ENCODE measurements at regions not wholly inside any gene's neighbourhood (a gene's known extent, or its start where the extent isn't known, plus 50 kb on each side); places are given as distances from the start of the nearest gene placed in this dataset.

GRCh38 chr6:22499815-22500214 is 69.6 kb upstream of the HDGFL1 start:
- no peak overlapping the region for H4K8ac ChIP-seq (replicated peaks; ENCODE audit: insufficient read length, low read depth, low read length)
- Mint-ChIP-seq H3K4me1 (no peaks in the 10 kb centered on the region), H3K36me3 (ENCODE audit: insufficient read depth in 1 of 3, low read depth in 3 of 3) (no peaks in the 10 kb centered on the region), H3K9me3 (no peaks in the 10 kb centered on the region), H3K27ac (no peak overlapping the region), H3K4me3 (no peak overlapping the region), H3K27me3 (ENCODE audit: low read depth) (no peaks in the 10 kb centered on the region)
- no peak overlapping the region for H3K56ac ChIP-seq (ENCODE audit: insufficient read length, low read depth, low read length)
- no peak overlapping the region for H3K9ac ChIP-seq (ENCODE audit: extremely low read depth, insufficient read length, low read length)
- H3K18ac ChIP-seq (ENCODE audit: insufficient read length, low read depth, low read length): no peak overlapping the region
- H2BK12ac ChIP-seq (ENCODE audit: insufficient read length, low read depth, low read length): no peak overlapping the region
- no peak overlapping the region for H2BK120ac ChIP-seq (ENCODE audit: low read depth, low read length, poor library complexity, severe bottlenecking)
- H2AK5ac ChIP-seq (ENCODE audit: insufficient read length, low read length): no peak overlapping the region
- H4K91ac ChIP-seq (ENCODE audit: insufficient read length, low read depth, low read length): no peak overlapping the region
- no peak overlapping the region for H3T11ph ChIP-seq (ENCODE audit: low read length)
- H3K14ac ChIP-seq (ENCODE audit: insufficient read depth, low read length): no peak overlapping the region
- H2BK5ac ChIP-seq (ENCODE audit: insufficient read length, low read length): no peak overlapping the region
- H3K4me2 ChIP-seq (ENCODE audit: insufficient read depth, insufficient read length, low read length): no peak overlapping the region
- H3K27ac ChIP-seq (ENCODE audit: insufficient read length, low read depth, low read length): no peak overlapping the region
- TF ChIP-seq, protein P1, sequence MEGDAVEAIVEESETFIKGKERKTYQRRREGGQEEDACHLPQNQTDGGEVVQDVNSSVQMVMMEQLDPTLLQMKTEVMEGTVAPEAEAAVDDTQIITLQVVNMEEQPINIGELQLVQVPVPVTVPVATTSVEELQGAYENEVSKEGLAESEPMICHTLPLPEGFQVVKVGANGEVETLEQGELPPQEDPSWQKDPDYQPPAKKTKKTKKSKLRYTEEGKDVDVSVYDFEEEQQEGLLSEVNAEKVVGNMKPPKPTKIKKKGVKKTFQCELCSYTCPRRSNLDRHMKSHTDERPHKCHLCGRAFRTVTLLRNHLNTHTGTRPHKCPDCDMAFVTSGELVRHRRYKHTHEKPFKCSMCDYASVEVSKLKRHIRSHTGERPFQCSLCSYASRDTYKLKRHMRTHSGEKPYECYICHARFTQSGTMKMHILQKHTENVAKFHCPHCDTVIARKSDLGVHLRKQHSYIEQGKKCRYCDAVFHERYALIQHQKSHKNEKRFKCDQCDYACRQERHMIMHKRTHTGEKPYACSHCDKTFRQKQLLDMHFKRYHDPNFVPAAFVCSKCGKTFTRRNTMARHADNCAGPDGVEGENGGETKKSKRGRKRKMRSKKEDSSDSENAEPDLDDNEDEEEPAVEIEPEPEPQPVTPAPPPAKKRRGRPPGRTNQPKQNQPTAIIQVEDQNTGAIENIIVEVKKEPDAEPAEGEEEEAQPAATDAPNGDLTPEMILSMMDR (conservative IDR thresholded peaks at IDR 0.05): no peak
- no peaks in the 10 kb centered on the region for H3K27me3 ChIP-seq (ENCODE audit: insufficient read depth, low read length)
- no peaks in the 10 kb centered on the region for H3K79me1 ChIP-seq (ENCODE audit: insufficient read depth, low read depth, low read length, poor library complexity, severe bottlenecking)
- H2BK15ac ChIP-seq (ENCODE audit: low read depth, low read length): no peak overlapping the region
- no peak overlapping the region for H2BK20ac ChIP-seq (ENCODE audit: low read depth, low read length, poor library complexity, severe bottlenecking)
- no peak overlapping the region for H2AFZ ChIP-seq (ENCODE audit: low read length)
- H3K4ac ChIP-seq (ENCODE audit: low read depth, low read length): no peak overlapping the region
- H3K23ac ChIP-seq (ENCODE audit: insufficient read length, low read depth, low read length): no peak overlapping the region
- no peak for DNase-seq
- no peaks in the 10 kb centered on the region for H3K23me2 ChIP-seq (ENCODE audit: insufficient read length, low read depth, low read length, poor library complexity, severe bottlenecking)
- H3K9me3 ChIP-seq (ENCODE audit: control insufficient read depth, low read depth, low read length): no peaks in the 10 kb centered on the region
- H4K20me1 ChIP-seq (ENCODE audit: control insufficient read depth, insufficient read depth, insufficient read length): no peaks in the 10 kb centered on the region
- H3K4me1 ChIP-seq (ENCODE audit: insufficient read depth, low read length): no peaks in the 10 kb centered on the region
- no peak overlapping the region for H4K5ac ChIP-seq (ENCODE audit: insufficient read length, low read depth, low read length)
- H3K79me2 ChIP-seq (ENCODE audit: insufficient read depth, low read length): 0 out of 2 replicates have a peak, but pooled peaks cover 2% of the 10 kb centered on the region
